ENCODE measurements at regions not wholly inside any gene's neighbourhood (a gene's known extent, or its start where the extent isn't known, plus 50 kb on each side); places are given as distances from the start of the nearest gene placed in this dataset.
"Not testable (repeated sequence)": the region's sequence is repeated elsewhere in the genome, so short reads cannot be mapped to it uniquely, and the experiment has no call there.

DNA sequence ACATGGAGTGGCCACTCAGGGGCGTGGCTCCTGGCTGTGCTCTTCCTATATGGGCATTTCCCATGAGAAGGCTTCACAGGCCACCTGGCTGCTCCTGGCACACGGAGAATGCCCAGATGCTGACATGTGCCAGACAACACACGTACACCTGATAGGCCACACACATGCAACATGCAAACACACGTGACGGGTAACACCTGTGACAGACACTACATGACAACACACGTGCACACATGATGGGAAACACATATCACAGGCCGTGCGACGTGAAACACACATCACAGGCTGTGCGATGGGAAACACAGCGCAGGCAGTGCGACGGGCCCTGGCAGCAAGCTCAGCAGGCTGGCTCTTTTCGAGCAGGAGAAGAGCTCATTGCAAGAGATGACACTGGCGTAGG, 94.3 kb upstream of the HMX1 start:
- not testable (repeated sequence) for DNase-seq

DNA sequence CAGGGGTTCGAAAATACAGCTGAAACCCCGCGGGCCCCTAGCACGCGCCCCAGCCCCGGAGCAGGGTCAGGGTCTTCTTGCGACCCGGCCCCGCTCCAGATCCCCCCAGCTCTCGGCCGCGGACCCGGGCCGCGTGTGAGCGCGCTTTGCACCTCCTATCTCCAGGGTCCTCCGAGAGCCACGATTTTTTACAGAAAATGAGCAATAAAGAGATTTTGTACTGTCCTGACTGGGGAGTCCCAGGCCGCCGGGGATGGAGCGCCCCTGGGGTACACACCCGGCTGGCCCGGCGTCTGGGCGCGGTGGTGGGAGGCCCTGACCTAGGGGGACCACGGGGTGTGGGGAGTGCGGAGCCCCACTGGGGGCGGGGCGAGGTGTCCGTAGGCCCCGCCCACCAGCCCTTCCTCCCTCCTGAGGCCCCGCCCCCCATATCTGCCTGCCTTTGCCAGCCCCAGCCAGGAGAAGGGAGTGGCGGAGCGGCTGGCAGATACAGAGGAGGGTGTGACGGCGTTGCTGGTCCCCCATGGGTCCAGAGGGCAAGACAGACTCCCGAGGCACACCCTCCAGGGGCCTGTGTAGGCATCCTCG, 92.7 kb upstream of the HMX1 start:
- peak in 1 of 2 experiments; percentile 13 for DNase-seq

DNA sequence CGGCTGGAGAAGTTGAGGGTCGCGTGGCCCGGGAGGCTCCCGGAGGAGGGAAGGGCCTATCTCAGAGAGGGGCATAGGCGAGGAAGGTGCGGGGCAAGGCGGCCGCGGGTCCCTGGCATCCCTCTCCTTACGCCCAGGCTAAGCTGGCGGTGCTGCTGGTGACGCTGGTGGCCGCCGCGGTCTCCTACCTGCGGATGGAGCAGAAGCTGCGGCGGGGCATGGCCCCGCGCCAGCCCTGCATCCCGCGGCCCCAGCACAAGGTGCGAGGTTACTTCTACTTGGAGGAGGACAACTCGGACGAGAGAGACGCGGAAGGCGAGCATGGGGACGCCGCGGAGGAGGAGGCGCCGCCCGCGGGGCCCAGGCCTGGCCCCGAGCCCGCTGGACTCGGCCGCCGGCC, 91.9 kb upstream of the HMX1 start:
- not testable (repeated sequence) for DNase-seq

DNA sequence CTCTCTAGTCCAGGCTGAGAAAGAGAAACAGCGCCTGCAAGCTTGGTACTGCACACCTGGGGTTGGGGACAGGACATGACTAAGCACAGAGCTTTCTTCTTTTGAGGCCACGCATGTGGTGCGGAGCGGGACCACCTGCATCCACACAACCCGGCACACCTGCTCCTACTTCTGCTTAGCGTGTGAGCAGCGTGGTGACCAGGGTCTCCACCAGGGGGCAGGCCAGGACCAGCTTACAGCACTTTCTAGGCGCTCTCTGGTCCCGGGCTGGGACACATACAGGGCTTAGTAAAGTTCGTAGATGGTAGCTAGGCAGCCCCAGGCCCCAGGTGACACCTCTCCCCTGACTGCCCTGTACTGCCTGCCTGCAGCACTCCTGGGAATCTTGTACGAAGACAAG, 89.7 kb upstream of the HMX1 start:
- peak in 1 of 2 experiments; percentile 43 for DNase-seq

DNA sequence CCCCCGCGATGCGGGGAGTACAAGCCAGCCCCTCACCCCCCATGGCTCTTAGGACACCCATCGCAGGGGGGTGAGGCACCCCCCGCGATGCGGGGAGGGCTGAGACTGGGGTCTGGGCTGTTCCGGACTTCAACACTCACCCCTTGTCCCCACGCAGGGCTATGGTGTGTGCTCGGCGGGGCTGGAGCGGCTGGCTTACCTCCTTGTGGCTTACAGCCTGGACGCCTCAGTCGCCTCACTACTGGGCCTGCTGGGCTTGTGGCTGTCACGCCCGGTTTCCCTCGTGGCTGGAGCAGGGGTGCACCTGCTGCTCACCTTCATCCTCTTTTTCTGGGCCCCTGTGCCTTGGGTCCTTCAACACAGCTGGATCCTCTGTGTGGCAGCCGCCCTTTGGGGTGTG, 87.8 kb upstream of the HMX1 start:
- not testable (repeated sequence) for DNase-seq

DNA sequence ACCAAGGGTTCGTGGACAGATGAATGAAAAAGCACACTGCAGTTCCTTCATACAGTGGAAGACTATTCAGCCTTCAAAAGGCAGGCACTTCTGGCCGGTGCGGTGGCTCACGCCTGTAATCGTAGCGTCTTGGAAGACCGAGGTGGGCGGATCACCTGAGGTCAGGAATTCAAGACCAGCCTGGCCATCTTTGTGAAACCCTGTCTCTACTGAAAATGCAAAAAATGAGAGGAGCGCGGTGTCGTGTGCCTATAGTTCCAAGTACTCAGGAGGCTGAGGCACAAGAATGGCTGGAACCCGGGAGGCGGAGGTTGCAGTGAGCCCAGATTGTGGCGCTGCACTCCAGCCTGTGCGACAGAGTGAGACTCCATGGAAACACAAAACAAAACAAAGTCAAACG, 82.4 kb upstream of the HMX1 start:
- DNase-seq = not testable (repeated sequence)

DNA sequence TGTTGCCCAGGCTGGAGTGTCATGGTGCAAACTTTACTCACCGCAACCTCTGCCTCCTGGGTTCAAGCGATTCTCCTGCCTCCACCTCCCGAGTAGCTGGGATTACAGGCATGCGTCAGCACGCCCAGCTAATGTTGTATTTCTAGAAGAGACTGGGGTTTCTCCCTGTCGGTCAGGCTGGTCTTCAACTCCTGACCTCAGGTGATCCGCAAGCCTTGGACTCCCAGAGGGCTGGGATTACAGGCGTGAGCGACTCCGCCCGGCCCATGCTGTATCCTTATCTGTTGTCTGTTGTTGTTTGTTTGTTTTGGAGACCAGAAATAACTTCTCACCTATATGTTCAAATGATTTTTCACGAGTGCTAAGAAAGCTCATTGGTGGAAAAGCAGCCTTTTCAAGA, 81.2 kb upstream of the HMX1 start:
- not testable (repeated sequence) for DNase-seq

DNA sequence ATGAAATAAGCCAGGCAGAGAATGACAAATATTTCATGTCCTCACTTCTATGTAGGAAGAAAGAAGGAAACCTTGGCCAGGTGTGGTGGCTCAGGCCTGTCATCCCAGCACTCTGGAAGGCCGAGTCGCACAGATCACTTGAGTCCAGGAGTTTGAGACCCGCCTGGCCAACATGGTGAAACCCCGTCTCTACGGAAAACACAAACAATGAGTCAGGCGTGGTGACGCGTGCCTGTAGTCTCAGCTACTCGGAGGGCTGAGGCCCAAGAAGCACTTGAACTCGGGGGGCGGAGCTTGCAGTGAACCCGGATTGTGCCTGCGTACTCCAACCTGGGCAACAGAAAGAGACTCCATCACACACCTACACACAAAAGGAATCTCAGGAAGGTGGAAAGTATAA, 80.5 kb upstream of the HMX1 start:
- not testable (repeated sequence) for DNase-seq

DNA sequence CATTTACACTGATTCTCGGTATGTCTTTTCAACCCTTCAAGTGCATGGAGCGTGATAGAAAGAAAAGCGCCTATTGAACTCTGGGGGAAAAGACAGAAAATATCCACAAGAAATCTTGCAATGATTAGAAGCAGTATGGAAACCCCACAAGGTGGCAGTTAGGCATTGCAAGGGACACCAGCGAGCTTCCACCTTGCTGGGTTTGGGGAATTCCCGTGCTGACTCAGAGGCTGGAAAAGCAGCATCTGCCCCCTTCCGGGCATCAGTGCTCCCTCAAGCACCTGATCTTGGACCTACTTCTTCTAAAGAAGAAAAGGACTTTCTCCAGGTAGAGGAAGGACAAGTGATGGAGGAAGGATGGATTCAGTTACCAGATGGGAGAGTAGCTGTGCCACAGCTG, 73.9 kb upstream of the HMX1 start:
- DNase-seq = not testable (repeated sequence)

DNA sequence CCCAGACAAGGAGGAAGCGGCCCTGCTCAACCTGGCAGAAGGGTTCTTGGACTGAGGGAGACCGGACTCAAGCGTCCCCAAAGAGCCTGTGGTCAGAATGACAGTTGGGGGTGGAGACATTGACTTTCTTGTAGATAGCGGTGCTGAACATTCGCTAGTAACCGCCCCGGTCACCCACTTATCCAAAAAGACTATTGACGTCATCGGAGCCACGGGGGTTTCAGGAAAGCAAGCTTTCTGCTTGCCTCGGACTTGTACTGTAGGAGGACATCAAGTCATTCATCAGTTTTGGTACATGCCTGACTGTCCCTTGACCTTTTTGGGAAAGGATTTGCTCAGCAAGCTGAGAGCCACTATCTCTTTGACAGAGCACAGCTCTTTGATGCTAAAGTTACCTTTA, 71.7 kb upstream of the HMX1 start:
- DNase-seq = not testable (repeated sequence)

DNA sequence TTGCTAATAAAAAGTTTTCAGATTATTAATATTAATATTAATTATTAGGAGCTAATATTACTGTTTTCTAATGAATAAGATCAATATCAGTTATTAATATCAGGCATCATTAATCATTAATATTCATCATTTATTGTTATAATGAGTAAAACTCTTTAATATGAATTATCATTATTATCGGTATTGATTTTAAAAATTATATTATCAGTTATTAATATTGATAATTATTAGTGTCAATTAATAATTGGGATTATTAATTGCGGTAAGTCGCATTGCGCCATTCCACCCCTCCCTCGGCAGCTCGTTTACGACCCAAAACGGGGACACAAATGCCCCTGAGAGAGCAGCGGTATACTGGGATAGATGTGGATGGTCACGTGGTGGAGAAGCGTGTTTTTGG, 70.4 kb upstream of the HMX1 start:
- not testable (repeated sequence) for DNase-seq

DNA sequence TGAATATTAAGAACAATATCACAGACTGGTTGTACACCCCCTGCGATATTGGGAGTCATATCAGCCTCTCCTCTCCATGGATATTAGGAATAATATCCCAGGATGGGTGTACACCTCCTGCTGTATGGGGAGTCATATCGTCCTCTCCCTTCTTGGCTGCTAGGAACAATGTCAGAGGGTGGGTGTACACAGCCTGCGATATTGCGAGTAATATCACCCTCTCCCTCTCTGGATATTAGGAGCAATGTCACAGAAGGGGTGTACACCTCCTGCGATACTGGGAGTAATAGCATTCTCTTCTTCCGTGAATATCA, 69.8 kb upstream of the HMX1 start:
- DNase-seq = not testable (repeated sequence)

DNA sequence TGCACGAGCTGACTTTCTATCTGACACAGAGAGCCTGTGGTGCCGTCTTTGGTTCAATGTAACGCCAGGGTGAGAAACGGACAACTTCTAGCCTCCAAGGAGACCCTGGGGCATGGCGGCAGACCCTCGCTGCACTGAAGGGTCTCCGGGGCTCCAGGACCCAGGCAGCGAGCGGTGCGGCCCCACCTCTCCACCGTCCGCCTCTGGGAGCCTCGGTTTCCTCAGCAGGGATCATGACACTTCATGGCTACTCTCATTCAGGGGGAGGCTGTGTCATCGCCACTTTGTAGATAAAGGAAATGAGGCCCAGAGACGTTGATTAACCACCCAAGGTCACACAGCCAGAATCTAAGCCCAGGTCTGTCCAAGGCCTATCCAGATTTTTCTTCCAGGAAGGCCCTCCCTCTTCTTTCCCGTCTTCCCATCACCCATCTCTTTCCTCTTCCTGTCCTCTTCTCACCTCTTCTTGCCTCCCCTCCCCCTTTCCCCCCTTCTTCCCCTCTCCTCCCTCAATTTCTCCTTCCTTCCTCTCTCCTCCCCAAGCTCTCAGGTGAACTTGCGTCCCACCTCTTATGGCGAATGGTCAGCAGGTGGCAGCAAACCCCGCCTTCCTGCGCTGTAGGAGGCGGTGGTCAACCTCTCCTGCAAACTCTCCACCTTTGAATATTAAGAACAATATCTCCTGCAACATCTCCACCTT, 69.3 kb upstream of the HMX1 start:
- no peak for DNase-seq

DNA sequence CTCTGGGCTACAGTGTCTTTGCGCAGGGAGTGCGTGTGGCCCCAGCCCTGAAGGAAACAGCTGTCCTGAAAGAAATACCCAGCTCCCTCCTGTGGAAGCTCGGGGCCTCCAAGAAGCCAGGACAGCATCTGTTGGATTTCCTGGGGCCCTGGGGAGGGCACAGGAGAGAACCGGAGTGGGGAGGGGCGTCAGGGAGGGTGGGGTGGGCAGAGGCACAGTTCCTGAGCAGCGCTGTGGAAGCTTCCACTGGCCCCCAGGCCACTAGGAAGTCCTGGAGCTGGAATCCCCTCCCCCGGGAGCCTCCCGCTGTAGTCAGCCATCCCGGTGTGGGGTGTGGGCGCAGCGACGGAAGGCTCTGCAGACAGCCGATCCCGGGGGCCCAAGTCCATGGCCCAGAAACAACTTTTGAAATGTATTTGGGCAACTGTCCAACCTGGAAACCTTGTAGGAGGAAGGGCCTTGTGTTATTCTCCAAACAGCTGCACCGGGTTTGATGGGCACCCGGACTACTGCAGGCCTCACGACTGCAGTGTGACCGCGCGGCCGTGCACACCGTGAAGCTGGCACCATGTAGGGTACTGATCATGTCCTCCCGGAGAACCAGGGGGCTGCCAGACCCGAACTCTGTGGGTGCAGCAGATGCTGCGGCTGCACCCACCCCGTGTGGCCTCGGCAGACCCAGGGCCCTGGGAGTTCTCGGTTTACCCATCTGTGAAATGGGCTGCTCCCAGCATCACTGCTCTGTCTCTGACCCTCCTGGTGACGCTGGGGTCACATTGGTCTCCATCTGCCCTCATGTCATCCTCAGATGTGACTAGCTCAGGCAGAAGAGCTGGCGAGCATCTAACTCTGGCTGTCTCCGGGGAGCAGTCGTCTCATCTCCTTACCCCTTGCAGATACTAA, 68.5 kb upstream of the HMX1 start:
- DNase-seq = no peak

DNA sequence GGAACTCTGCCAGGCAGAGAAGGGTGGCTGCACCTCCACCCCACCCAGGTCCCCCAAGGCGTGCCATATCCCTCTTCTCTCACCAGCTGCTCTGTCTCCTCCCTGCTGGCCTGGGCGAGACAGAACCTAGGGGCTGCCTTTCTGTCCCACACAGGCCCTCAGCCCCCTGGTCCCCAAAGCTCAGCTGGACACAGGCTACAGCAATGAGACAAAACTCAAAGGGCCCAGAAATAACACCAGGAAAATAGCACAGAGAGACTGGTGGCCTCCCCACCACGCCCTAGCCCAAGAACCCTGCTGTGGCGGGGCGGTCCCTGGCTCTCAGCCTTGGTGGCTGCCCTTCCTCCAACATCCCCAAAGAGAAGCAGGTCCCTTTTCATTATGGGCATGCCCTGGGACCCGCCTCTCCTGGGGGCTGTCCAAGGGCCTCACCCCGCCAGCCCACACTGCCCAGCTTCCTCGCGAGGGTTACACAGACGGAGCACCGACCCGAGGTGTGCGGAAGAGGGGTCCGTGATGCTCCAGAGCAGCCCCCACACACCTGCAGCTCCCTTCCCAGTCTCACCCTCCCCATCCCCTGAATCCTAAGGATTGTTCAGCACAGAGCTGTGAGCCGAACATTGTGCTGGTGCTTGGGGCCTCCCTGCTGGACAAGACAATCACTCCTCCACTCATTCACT, 67.7 kb upstream of the HMX1 start:
- no peak for DNase-seq

DNA sequence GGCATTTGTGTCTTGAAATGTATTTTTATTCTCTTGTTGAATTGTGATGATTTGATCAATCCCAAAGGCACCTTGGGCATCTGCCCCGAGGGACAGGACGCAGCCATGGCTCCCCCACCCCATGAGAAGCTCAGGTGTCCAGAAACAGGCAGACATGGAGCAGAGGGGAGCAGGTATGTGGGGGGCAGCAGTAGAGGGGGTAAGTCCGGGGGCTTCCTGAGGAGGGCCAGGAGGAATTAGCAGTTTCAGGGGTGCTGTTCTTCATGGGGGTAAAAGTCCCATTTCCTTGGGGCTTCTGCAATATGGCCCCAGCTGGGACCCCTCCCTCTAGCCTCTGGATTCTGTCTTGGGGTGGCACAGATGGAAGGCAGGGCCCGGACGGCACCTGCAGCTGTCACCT, 67.0 kb upstream of the HMX1 start:
- DNase-seq = no peak

DNA sequence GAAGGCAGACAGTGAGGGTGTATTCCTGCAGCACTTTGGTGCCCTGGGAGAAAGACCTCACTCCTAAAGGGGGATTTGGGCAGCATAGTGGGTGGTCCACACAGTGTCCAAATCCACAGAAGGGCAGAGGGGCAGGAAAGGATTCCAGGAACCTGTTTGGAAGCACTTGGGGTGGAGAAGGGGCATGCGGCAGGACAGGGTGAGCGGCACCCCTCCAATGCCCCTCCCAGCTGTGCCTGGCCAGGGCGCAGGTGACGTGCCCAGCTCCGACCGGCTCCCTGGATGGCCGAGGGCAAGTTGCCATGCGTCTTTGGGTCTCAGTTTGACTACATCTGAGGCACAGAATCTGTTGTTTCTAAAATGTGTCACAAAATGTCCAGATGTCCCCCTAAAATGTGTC, 66.5 kb upstream of the HMX1 start:
- DNase-seq = no peak

DNA sequence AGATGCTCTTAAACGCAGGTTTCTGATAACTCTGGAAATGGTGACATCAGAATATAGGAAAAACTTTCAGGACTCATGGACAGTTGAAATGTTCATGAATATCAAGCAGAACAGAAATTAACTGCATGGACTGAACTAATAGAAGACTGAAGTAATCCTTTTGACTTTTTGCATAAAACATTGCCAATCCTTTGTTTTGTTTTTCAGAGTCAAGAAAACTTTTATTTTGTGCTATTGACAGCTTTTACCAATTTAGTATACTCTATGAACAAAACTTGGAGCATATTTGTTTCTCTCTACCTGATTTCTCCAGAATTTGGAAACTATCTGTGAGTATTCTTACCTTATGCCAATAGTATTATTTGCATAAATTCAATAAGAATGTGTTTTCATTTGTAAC, 61.2 kb upstream of the HMX1 start:
- DNase-seq = no peak

DNA sequence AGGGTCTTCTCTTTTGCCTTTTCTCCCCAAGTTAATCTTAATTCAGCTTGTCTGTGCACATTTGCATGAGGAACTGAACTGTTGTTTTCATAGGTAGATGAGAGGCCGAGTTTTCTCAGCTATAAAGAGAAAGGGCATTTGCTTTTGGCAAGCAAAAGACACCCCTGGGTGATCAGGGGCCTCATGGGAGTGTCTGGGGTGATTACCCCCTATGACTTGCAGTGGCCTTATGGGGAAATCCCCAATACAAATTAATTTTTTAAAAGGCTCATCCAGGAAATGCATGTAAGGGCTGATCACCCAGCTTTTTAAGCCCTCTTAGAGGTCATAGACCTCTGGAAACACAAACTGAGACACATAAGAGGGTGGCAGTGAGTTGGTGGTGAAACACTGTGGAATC, 56.4 kb upstream of the HMX1 start:
- no peak for DNase-seq

DNA sequence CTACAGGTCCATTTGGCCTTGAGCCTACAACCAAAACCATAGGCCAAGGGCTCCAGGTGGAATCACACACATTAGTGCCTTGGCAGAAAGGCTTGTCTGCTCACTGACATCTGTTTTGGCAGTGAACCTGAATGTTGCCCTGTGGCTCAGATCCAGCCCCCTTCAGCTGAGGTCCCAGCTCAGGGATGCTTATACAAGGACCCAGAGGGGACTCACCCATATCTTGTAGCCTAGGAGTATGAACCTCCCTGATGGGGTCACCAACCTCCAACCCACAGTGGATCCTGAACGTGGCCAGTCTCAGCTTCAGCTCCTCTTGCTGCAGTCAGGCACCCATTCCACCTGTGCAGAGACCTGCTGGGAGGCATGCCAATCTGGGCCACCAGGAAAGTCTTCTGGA, 50.8 kb upstream of the HMX1 start:
- no peak for DNase-seq

DNA sequence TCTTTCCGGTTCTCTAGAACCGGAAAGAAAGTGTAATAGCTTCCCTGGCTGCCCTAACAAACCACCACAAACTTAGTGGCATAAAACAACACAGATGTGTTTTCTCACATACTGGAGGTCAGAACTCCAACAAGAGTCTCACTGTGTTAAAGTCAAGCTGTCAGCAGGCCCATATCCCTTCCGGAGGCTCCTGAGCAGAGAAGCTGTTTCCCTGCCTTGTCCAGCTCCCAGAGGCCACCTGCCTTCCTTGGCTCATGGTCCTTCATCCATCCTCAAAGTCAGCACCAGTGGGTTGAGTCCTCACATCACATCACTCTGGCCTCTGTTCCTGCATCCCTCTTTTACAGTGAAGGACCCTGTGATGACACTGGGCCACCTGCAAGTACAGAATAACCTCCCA, 49.8 kb upstream of the HMX1 start:
- no peak for DNase-seq

Measured in stimulated activated CD4-positive, alpha-beta T cell treated with anti-CD3 and anti-CD28 coated beads, Interleukin-4, amount 100 ng/mL, for 4 hours (primary cell).